GM19324 (cell line): ENCODE measurements at regions not wholly inside any gene's neighbourhood (a gene's known extent, or its start where the extent isn't known, plus 50 kb on each side); places are given as distances from the start of the nearest gene placed in this dataset.
"Not testable (repeated sequence)": the region's sequence is repeated elsewhere in the genome, so short reads cannot be mapped to it uniquely, and the experiment has no call there.

Experiments
- ATAC-seq: cut with Tn5 transposase; IDR thresholded peaks from one replicate; pipeline ENCODE4 v1.9.1; 2021; ENCODE audit warnings: mild to moderate bottlenecking, moderate library complexity; ENCODE audit not compliant: unreplicated experiment, low FRiP score

GRCh38 chr13:107931056-107931455 is 284.3 kb downstream of the LIG4 start:
- ATAC-seq = no peak

GRCh38 chr13:107928762-107929161 is 286.6 kb downstream of the LIG4 start:
- ATAC-seq = no peak

GRCh38 chr13:107927557-107927956 is 287.8 kb downstream of the LIG4 start:
- no peak for ATAC-seq

- not testable (repeated sequence) for ATAC-seq
Observed at GRCh38 chr13:107926515-107926914, 288.8 kb downstream of the LIG4 start.

- not testable (repeated sequence) for ATAC-seq
Observed at GRCh38 chr13:107916902-107917301, 298.4 kb downstream of the LIG4 start.

- no peak for ATAC-seq
Observed at GRCh38 chr13:107912745-107913144, 302.6 kb downstream of the LIG4 start.

- no peak for ATAC-seq
Observed at GRCh38 chr13:107907065-107907805, 308.1 kb downstream of the LIG4 start.

GRCh38 chr13:107906131-107906530 is 309.2 kb downstream of the LIG4 start:
- no peak for ATAC-seq

GRCh38 chr13:107901996-107902562 is 313.3 kb downstream of the LIG4 start:
- ATAC-seq = no peak

- ATAC-seq = no peak
Observed at GRCh38 chr13:107901230-107901629, 314.1 kb downstream of the LIG4 start.

- ATAC-seq = no peak
Observed at GRCh38 chr13:107900775-107901174, 314.6 kb downstream of the LIG4 start.

GRCh38 chr13:107886118-107886517 is 329.2 kb downstream of the LIG4 start:
- ATAC-seq = no peak

GRCh38 chr13:107884564-107884963 is 330.8 kb downstream of the LIG4 start:
- ATAC-seq = no peak

GRCh38 chr13:107883561-107884175 is 331.7 kb downstream of the LIG4 start:
- ATAC-seq = no peak

- ATAC-seq = no peak
Observed at GRCh38 chr13:107882708-107883560, 332.4 kb downstream of the LIG4 start.

GRCh38 chr13:107881362-107881761 is 334.0 kb downstream of the LIG4 start:
- ATAC-seq = no peak

- ATAC-seq = no peak
Observed at GRCh38 chr13:107874456-107874855, 340.9 kb downstream of the LIG4 start.

- ATAC-seq = no peak
Observed at GRCh38 chr13:107873926-107874325, 341.4 kb downstream of the LIG4 start.

- no peak for ATAC-seq
Observed at GRCh38 chr13:107870400-107870799, 344.9 kb downstream of the LIG4 start.

- ATAC-seq = no peak
Observed at GRCh38 chr13:107867701-107868661, 347.4 kb downstream of the LIG4 start.
